ENCODE measurements at regions not wholly inside any gene's neighbourhood (a gene's known extent, or its start where the extent isn't known, plus 50 kb on each side); places are given as distances from the start of the nearest gene placed in this dataset.

DNA sequence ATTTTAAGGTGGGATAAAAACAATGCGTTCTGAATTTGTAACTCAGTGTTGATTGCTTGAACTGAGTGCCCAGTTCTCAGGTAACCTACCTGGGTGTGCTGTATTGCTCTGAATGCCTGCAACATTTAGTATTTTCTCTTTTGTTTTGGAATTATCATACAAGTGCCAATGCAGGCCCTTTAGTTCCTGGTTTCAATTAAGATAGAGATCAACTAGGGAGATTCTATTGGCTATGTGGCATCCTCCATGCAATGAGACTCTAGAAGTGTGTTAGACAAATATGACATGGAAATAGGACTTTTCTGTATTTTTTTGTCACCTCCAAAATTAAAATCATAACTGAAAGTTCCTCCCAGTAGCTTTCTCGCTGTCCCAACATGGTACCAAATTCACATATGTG, 438.7 kb upstream of the IGFBP7 start:
- Histone ChIP-seq H3K9me2 (ENCODE audit: insufficient read depth, low read length) (no peaks in the 10 kb centered on the region), H3K27ac (ENCODE audit: low read depth, low read length, poor library complexity, severe bottlenecking) (no peak overlapping the region), H3K4me3 (ENCODE audit: low read depth, low read length, poor library complexity, severe bottlenecking) (no peak overlapping the region), H3K4me1 (ENCODE audit: insufficient read depth, low read length, poor library complexity, severe bottlenecking) (no peaks in the 10 kb centered on the region), H4K20me1 (ENCODE audit: insufficient read depth, low read length) (no peaks in the 10 kb centered on the region), H3K9me3 (ENCODE audit: low read length) (no peaks in the 10 kb centered on the region), H3K36me3 (ENCODE audit: insufficient read depth, low read length) (no peaks in the 10 kb centered on the region), H3K4me2 (ENCODE audit: low read length) (no peak overlapping the region), H2AFZ (ENCODE audit: low read length) (no peak overlapping the region), H3K79me2 (ENCODE audit: insufficient read depth, low read depth, low read length) (no peaks in the 10 kb centered on the region)
- ChIA-PET CTCF (ENCODE audit: unreplicated experiment) (no interaction called here), POLR2A (no interaction called here)
- no peak for TF ChIP-seq EZH2phosphoT487 (IDR thresholded peaks at IDR 0.05; ENCODE audit: borderline replicate concordance, low read depth, low read length)
- TF ChIP-seq, protein P1, sequence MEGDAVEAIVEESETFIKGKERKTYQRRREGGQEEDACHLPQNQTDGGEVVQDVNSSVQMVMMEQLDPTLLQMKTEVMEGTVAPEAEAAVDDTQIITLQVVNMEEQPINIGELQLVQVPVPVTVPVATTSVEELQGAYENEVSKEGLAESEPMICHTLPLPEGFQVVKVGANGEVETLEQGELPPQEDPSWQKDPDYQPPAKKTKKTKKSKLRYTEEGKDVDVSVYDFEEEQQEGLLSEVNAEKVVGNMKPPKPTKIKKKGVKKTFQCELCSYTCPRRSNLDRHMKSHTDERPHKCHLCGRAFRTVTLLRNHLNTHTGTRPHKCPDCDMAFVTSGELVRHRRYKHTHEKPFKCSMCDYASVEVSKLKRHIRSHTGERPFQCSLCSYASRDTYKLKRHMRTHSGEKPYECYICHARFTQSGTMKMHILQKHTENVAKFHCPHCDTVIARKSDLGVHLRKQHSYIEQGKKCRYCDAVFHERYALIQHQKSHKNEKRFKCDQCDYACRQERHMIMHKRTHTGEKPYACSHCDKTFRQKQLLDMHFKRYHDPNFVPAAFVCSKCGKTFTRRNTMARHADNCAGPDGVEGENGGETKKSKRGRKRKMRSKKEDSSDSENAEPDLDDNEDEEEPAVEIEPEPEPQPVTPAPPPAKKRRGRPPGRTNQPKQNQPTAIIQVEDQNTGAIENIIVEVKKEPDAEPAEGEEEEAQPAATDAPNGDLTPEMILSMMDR (conservative IDR thresholded peaks at IDR 0.05; ENCODE audit: low read length): no peak
- BruUV-seq (replicated peaks): no TSS peak
- no peak for DNase-seq (ENCODE audit: low spot score)
- intact Hi-C loops (cut with micrococcal nuclease; ENCODE audit: unreplicated experiment): no loop called here

DNA sequence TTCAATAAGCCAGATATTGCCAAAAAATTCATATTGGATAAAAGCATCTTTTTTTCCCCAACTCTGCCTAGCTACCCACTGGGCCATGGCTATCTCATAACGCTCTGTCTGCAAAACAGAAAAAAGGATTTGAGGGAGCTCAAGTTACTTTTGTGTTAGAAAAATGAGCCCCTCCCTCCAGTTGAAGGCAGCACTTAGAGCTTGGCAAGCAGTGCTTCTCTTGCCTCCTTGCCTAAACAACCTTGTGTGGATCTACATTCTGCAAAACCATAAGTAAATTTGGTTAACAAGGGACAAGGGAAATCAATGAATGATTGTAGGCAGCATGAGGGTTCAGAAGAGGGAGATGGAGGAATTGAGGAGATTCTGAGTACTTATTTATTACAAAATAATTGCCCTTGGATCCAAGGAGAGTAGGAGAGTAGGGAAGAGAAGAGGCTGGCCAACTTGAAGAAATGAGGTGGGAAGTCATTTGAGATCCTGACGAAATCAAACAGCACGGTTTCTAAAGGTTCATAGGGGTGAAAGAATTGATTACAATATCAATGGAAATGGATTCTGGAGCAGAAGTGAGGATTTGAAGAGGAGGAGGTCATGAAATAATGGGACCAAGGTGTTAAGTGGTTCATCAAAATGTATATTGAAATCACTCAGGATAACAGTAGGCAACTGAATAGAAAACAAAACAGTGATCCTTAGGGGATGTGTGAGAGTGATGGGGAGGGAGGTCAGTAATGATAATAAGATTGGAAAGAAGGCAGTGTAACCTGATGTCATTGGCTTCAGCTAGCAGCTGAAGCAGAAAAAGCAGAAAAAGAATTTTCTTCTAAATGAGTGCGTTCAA, 434.8 kb upstream of the IGFBP7 start:
- no peak overlapping the region for H3K27ac ChIP-seq (ENCODE audit: low read depth, low read length, poor library complexity, severe bottlenecking)
- POLR2A ChIA-PET: interaction anchor here (0.5 kb wide), 1 partner anchor 494 kb away, joined by 3 read pairs; no protein-coding TSS in a partner anchor
- no peak overlapping the region for H3K4me3 ChIP-seq (ENCODE audit: low read depth, low read length, poor library complexity, severe bottlenecking)
- TF ChIP-seq, protein P1 (conservative IDR thresholded peaks at IDR 0.05; ENCODE audit: low read length): no peak
- TF ChIP-seq EZH2phosphoT487 (IDR thresholded peaks at IDR 0.05; ENCODE audit: borderline replicate concordance, low read depth, low read length): no peak
- no peak overlapping the region for H2AFZ ChIP-seq (ENCODE audit: low read length)
- no peaks in the 10 kb centered on the region for H3K4me1 ChIP-seq (ENCODE audit: insufficient read depth, low read length, poor library complexity, severe bottlenecking)
- no peaks in the 10 kb centered on the region for H3K36me3 ChIP-seq (ENCODE audit: insufficient read depth, low read length)
- no peak overlapping the region for H3K4me2 ChIP-seq (ENCODE audit: low read length)
- BruUV-seq (replicated peaks): no TSS peak
- H3K9me2 ChIP-seq (ENCODE audit: insufficient read depth, low read length): no peaks in the 10 kb centered on the region
- no peaks in the 10 kb centered on the region for H4K20me1 ChIP-seq (ENCODE audit: insufficient read depth, low read length)
- CTCF ChIA-PET (ENCODE audit: unreplicated experiment): no interaction called here
- intact Hi-C loops (cut with micrococcal nuclease; ENCODE audit: unreplicated experiment): no loop called here
- no peaks in the 10 kb centered on the region for H3K9me3 ChIP-seq (ENCODE audit: low read length)
- DNase-seq (ENCODE audit: low spot score): no peak
- H3K79me2 ChIP-seq (ENCODE audit: insufficient read depth, low read depth, low read length): no peaks in the 10 kb centered on the region
